GM18517 (cell line): ENCODE measurements at regions not wholly inside any gene's neighbourhood (a gene's known extent, or its start where the extent isn't known, plus 50 kb on each side); places are given as distances from the start of the nearest gene placed in this dataset.
"Not testable (repeated sequence)": the region's sequence is repeated elsewhere in the genome, so short reads cannot be mapped to it uniquely, and the experiment has no call there.

ENCODE experiments used
- ATAC-seq: cut with Tn5 transposase; IDR thresholded peaks from one replicate; pipeline ENCODE4 v1.9.1; 2021; ENCODE audit warnings: mild to moderate bottlenecking, moderate library complexity; ENCODE audit not compliant: unreplicated experiment

GRCh38 chr2:220569112-220569897 lies 941.9 kb downstream of the SLC4A3 start:
- ATAC-seq, result no peak

DNA sequence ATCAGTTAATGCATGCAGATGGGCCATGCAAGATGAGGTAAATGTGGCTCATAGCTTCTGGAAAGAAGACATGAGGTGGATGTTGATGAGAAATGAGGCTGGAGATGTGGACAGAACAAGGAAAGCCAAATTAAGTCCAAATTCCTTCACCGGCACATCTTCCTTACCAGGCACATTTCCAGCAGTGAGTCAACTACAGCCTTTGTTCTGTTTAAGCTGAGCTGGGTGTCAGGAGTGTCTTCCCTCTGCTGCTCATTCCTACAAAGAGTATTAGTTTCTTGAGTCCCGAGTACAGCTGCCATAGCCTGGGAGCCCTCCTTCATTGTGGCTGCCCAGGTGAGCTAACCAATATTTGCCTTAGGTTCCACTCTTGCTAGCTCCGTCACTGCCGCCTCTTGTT lies 945.0 kb downstream of the SLC4A3 start:
- no peak for ATAC-seq

GRCh38 chr2:220574038-220574437 lies 946.6 kb downstream of the SLC4A3 start:
- no peak for ATAC-seq

DNA sequence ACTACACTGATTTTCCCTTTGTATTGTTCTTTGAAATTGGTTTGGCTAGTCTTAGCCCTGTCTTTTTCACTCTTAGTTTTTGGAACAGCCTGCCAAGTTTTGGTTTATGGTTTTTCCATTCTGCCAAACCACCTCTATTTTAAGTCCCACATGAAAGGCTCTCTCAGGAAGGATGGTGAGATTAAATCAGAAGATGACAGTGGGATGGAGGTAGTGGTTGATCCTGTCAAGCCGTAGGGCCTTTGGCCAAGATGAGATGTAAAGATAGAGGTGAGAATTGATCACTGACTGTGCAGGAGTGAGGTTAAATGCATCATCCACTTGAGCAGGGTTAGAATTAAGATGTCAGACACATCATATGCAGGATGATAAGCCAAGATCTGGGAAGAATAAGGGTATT lies 948.5 kb downstream of the SLC4A3 start:
- ATAC-seq, result no peak

GRCh38 chr2:220579452-220579851 lies 952.0 kb downstream of the SLC4A3 start:
- ATAC-seq, result no peak

GRCh38 chr2:220580113-220580512 lies 952.7 kb downstream of the SLC4A3 start:
- ATAC-seq, result no peak

GRCh38 chr2:220583725-220584124 lies 956.3 kb downstream of the SLC4A3 start:
- ATAC-seq, result no peak

- ATAC-seq, result no peak
These were observed 957.8 kb downstream of the SLC4A3 start for GRCh38 chr2:220585241-220585640.

- no peak for ATAC-seq
These were observed 959.6 kb downstream of the SLC4A3 start for GRCh38 chr2:220586980-220587530.

DNA sequence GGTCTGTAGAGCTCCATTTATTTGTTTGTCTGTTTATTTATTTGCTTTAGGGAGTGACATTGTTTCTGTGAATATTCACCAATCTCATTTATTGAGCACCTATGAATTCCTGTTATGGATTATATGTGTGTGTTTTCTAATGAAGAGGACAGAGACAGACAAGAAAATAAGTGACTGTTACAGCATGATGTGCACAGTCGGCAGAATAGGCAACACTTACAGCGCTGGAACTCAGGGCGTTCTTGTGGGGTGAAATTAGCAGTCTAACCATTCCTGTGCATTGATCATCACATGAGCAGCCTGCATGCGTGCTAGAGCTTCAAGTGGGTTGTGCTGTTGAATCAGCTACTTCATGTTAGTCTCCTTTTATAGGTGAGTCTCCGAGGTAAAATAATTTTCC lies 960.7 kb downstream of the SLC4A3 start:
- no peak for ATAC-seq

DNA sequence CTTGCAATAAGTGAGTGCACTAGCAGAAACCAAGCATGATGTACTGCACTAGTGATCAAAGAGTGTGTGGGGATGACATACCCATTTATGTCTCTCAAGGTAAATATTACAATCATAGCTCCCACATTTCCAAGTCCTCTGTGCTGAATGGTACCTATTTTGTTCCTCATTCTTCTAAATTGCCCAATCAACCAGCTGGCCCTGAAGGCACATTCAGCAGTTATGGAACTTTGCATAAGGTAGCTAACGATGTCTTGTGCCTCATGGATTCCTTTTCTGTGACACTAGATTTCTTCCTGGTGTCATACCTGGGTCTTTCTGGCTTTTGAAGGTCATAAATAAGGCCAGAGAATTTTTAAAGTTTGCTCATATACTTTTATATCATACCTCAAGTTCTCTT lies 963.0 kb downstream of the SLC4A3 start:
- ATAC-seq, result no peak

GRCh38 chr2:220593526-220593925 lies 966.1 kb downstream of the SLC4A3 start:
- ATAC-seq, result no peak

DNA sequence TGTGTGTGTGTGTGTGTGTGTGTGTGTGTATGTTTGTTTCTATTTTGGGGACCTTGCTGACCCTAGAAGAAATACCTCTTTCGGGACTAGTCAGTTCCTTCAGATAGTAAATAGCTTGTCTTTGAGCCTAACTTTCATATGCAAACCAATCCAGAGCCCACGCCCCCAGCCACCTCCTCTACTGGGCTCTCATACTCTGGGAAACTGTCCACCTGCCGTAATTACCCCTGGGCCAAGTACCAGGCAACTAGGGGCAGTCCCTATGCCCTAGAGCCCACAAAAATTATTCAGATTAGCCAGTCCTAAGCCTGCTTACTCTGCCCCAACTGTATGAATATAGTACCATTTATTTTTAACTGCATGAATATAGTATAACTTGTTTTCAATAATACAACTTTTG lies 970.4 kb downstream of the EPHA4 start:
- no peak for ATAC-seq

DNA sequence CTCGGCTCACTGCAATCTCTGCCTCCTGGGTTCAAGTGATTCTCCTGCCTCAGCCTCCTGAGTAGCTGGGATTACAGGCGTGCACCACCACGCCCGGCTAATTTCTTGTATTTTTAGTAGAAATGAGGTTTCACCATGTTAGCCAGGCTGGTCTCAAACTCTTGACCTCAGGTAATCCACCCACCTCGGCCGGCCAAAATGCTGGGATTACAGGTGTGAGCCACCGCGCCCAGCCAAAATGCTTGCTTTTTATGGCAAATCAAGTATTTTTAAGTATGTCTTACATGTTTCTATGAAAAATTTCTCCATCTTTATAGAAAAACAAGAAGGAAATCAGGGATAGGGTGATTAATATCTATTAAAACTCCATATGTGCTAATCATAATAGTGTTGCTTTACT lies 959.1 kb downstream of the EPHA4 start:
- not testable (repeated sequence) for ATAC-seq

GRCh38 chr2:220614064-220614463 lies 958.0 kb downstream of the EPHA4 start:
- no peak for ATAC-seq

- ATAC-seq, result no peak
These were observed 952.4 kb downstream of the EPHA4 start for GRCh38 chr2:220619525-220620220.

GRCh38 chr2:220626603-220627002 lies 945.5 kb downstream of the EPHA4 start:
- ATAC-seq, result no peak

- ATAC-seq, result no peak
These were observed 943.9 kb downstream of the EPHA4 start for GRCh38 chr2:220628252-220628651.

- no peak for ATAC-seq
These were observed 931.0 kb downstream of the EPHA4 start for GRCh38 chr2:220641137-220641536.

GRCh38 chr2:220646424-220646823 lies 925.7 kb downstream of the EPHA4 start:
- ATAC-seq, result no peak

- ATAC-seq, result no peak
These were observed 923.5 kb downstream of the EPHA4 start for GRCh38 chr2:220648628-220649027.

DNA sequence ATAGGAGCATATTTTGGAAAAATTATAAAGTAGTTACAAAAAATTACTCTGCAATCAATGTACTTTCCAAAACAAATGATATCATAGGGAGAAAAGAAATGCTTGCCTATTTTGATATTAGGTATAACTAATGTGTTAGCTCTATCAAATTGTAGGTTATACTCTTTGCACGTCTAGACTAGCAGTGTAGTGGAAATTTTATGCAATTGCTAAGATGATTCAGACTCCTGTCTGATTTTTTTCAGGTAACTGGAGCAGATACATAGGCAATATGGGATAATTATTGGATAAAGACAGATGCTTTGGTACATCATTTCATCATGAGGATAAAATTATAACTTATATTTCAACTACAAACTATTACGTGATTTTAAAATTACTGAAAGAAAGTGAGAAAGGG lies 918.3 kb downstream of the EPHA4 start:
- ATAC-seq, result no peak
